GM12878 (cell line): ENCODE measurements at regions not wholly inside any gene's neighbourhood (a gene's known extent, or its start where the extent isn't known, plus 50 kb on each side); places are given as distances from the start of the nearest gene placed in this dataset.

ENCODE experiments used
- ATAC-seq: fragments of 200-7000 bp; cut with Tn5 transposase; 3 replicates; pipeline ENCODE4 v1.9.1; 2020; ENCODE audit warnings: mild to moderate bottlenecking, moderate library complexity
- BruUV-seq: library from RNA; stranded (reverse); fragments of 400-500 nt; replicated peaks from 2 replicates; lab custom pipeline; 2021; lab: Mats Ljungman, UMichigan
- CTCF ChIA-PET: fragments of 300-600 bp; sonication (Branson Sonifier 250); formaldehyde crosslinking; extraction: SDS; loops from one replicate; lab custom pipeline; 2021; ENCODE audit warnings: inconsistent platforms; lab: Yijun Ruan, JAX
- POLR2A ChIA-PET: fragments of 350-600 bp; formaldehyde crosslinking; extraction: SDS; loops from one replicate; lab custom pipeline; 2021; ENCODE audit warnings: inconsistent platforms; lab: Charles Lee
- RAD21 ChIA-PET: fragments of 300-600 bp; sonication (Branson Sonifier 250); formaldehyde crosslinking; loops from one replicate; lab custom pipeline; 2023; ENCODE audit warnings: antibody characterized with exemption; ENCODE audit not compliant: unreplicated experiment; lab: Charles Lee
- SMC1A ChIA-PET: fragments of 300-600 bp; sonication (Branson Sonifier 250); formaldehyde crosslinking; loops from one replicate; lab custom pipeline; 2023; ENCODE audit not compliant: unreplicated experiment, uncharacterized antibody; lab: Charles Lee
- DNase-seq: peaks from one replicate; pipeline ENCODE4 v3.0.0-alpha.2; 2011; ENCODE audit warnings: low read depth, low spot score
- FAIRE-seq: peaks from 3 replicates; lab custom pipeline; 2011; peaks lifted over from hg19 to GRCh38; lab: Jason Lieb, UNC
- H2AFZ ChIP-seq: 2 replicates; pipeline ENCODE4 v1.6.0; 2011; ENCODE audit warnings: low read depth, low read length, control low read depth; ENCODE audit not compliant: control insufficient read depth
- H3K27ac ChIP-seq: 2 replicates; pipeline ENCODE4 v1.5.1; 2011; ENCODE audit warnings: control low read depth; ENCODE audit not compliant: control insufficient read depth, insufficient read depth
- H3K27me3 ChIP-seq, 2 experiments: replicated peaks in 1 of 2; 2 replicates each; pipeline versions ENCODE4 v1.6.0 to v1.6.1; 2011; ENCODE audit warnings: low read length in 1 of 2; ENCODE audit not compliant: control insufficient read depth in 2 of 2, insufficient read depth in 2 of 2
- H3K36me3 ChIP-seq, 2 experiments: 2 replicates each; pipeline ENCODE4 v1.5.1; 2011; ENCODE audit warnings: low read length in 1 of 2; ENCODE audit not compliant: control insufficient read depth in 2 of 2, insufficient read depth in 2 of 2
- H3K4me1 ChIP-seq: 2 replicates; pipeline ENCODE4 v1.6.1; 2011; ENCODE audit warnings: mild to moderate bottlenecking, low read length, moderate library complexity, mixed read lengths; ENCODE audit not compliant: control insufficient read depth, insufficient read depth
- H3K4me2 ChIP-seq: 2 replicates; pipeline ENCODE4 v1.6.0; 2011; ENCODE audit warnings: control low read depth; ENCODE audit not compliant: control insufficient read depth, insufficient read depth
- H3K4me3 ChIP-seq: fragments of 200-600 bp; sonication (generic); 2 replicates; pipeline ENCODE4 v1.5.1; 2016
- H3K79me2 ChIP-seq: 2 replicates; pipeline ENCODE4 v1.6.0; 2011; ENCODE audit warnings: low read length; ENCODE audit not compliant: control insufficient read depth, insufficient read depth
- H3K9ac ChIP-seq: 2 replicates; pipeline ENCODE4 v1.8.0; 2011; ENCODE audit warnings: low read length, control low read depth, mixed read lengths; ENCODE audit not compliant: control insufficient read depth, insufficient read depth
- H3K9me3 ChIP-seq: replicated peaks from 3 replicates; pipeline ENCODE4 v1.5.1; 2011; ENCODE audit warnings: mild to moderate bottlenecking, low read length; ENCODE audit not compliant: control insufficient read depth, insufficient read depth
- H4K20me1 ChIP-seq: 2 replicates; pipeline ENCODE4 v1.6.0; 2011; ENCODE audit not compliant: control insufficient read depth, insufficient read depth
- CREM ChIP-seq: IDR thresholded peaks from 2 replicates; pipeline ENCODE4 v1.6.1; 2014; ENCODE audit warnings: antibody characterized with exemption, low read depth
- EED ChIP-seq: sonication (generic); IDR thresholded peaks from 2 replicates; pipeline ENCODE4 v1.6.1; 2016; ENCODE audit warnings: antibody characterized with exemption, low read depth
- ETV6 ChIP-seq, 2 experiments: fragments of 450-650 bp in 1 of 2; IDR thresholded peaks in 1 of 2; conservative IDR thresholded peaks in 1 of 2; 2 replicates each; pipeline ENCODE4 v1.6.1; 2014; ENCODE audit warnings: antibody characterized with exemption in 1 of 2, borderline replicate concordance in 1 of 2, low read depth in 1 of 2, mild to moderate bottlenecking in 1 of 2, moderate library complexity in 1 of 2
- KLF5 ChIP-seq: fragments of 450-650 bp; IDR thresholded peaks from 2 replicates; pipeline ENCODE4 v1.6.1; 2014; ENCODE audit warnings: mild to moderate bottlenecking; ENCODE audit not compliant: partially characterized antibody
- SMARCA5 ChIP-seq: fragments of 450-650 bp; IDR thresholded peaks from 2 replicates; pipeline ENCODE4 v1.6.1; 2017; ENCODE audit warnings: mild to moderate bottlenecking
- SP1 ChIP-seq: IDR thresholded peaks from one replicate; pipeline ENCODE4 v1.6.1; 2011; ENCODE audit warnings: low read depth, low read length
- SUZ12 ChIP-seq: fragments of 200-600 bp; sonication (generic); IDR thresholded peaks from one replicate; pipeline ENCODE4 v1.6.1; 2018; ENCODE audit warnings: antibody characterized with exemption, mild to moderate bottlenecking; ENCODE audit not compliant: unreplicated experiment
- WRNIP1 ChIP-seq: IDR thresholded peaks from 2 replicates; pipeline ENCODE4 v1.6.1; 2011; ENCODE audit warnings: low read depth, low read length, improper control_type of control experiment, borderline replicate concordance
- YY1 ChIP-seq: IDR thresholded peaks from 2 replicates; pipeline ENCODE4 v1.6.1; 2011; ENCODE audit warnings: low read depth, mild to moderate bottlenecking, low read length
- WGBS: methylation state at CpG from one replicate; pipeline ENCODE4 v1.1.6; 2016; ENCODE audit warnings: low lambda C conversion rate; ENCODE audit not compliant: insufficient replicate concordance, insufficient coverage; ENCODE audit errors: missing lambda C conversion rate; 5-methylcytosine and 5-hydroxymethylcytosine counted together
- in situ Hi-C: fragments of 300-500 bp; cut with MboI; formaldehyde crosslinking; loops from 9 replicates; pipeline ENCODE4 v1.14.3; 2018; ENCODE audit warnings: mixed read lengths
- intact Hi-C: fragments of 100-400 bp; cut with micrococcal nuclease; formaldehyde crosslinking; loops from one replicate; pipeline ENCODE4 v1.14.2; 2022; ENCODE audit not compliant: unreplicated experiment
- TF ChIP-seq, protein P1 (sequence below): IDR thresholded peaks from 2 replicates; pipeline ENCODE4 v1.6.1; 2011; ENCODE audit warnings: mild to moderate bottlenecking, low read depth, low read length, moderate library complexity; ENCODE audit not compliant: insufficient replicate concordance

DNA sequence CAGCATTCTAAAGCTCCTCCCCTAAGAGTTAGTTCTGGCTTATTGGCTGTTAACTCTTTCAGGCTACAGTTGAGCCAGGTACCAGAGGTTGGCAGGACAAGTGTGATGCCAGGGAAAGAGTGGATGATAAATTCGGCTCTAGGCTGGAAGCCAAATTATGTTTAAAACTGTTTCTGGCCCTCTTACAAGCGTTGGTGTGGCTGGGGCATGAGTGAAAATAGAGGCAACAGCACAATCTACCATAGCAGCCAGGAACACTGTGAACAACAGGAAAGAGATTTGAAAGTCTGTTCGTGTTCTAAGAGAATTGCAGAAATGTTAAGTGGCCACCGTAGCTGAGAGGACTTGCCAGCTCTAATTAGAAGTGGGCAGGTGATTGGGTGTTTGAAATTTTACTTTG lies 84.2 kb downstream of the CDC7 start (continued):
- TF ChIP-seq SUZ12: no peak
- no peak for TF ChIP-seq SMARCA5
- no peak for TF ChIP-seq SP1

DNA sequence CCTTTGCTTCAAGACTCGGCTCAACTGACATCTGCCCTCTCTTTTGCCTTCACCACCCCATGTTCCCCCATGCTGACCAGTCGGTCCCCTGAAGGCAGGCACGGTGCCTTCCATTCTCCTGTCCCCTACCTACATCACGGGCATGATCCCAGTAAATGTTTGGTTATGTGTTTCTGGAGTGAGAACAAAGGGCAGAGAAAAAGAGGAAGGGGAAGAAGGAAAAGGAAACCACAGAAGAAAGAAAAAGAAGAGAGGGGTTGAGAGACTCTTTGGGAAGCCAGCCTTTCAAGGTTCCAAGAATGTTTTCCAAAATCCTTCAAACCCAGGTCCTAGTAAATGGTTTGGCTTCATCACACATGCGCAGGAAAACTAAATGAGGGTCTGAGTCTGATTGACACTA lies 84.9 kb downstream of the CDC7 start:
- no peaks in the 10 kb centered on the region for H3K9me3 ChIP-seq
- TF ChIP-seq YY1 (no peak), ETV6 (conservative IDR thresholded peaks at IDR 0.05 in 1 of 2, IDR thresholded peaks at IDR 0.05 in 1 of 2; ENCODE audit: borderline replicate concordance in 1 of 2, low read depth in 1 of 2) (no peak), KLF5 (no peak), CREM (no peak), EED (no peak), WRNIP1 (no peak)
- TF ChIP-seq, protein P1, sequence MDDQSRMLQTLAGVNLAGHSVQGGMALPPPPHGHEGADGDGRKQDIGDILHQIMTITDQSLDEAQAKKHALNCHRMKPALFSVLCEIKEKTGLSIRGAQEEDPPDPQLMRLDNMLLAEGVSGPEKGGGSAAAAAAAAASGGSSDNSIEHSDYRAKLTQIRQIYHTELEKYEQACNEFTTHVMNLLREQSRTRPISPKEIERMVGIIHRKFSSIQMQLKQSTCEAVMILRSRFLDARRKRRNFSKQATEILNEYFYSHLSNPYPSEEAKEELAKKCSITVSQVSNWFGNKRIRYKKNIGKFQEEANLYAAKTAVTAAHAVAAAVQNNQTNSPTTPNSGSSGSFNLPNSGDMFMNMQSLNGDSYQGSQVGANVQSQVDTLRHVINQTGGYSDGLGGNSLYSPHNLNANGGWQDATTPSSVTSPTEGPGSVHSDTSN: no peak
- TF ChIP-seq, all 136 proteins: peak for 0
- DNase-seq (no peak), ATAC-seq (no peak), FAIRE-seq (no peak)
- RAD21 ChIA-PET: no interaction called here
- Histone ChIP-seq H3K79me2 (no peaks in the 10 kb centered on the region), H3K4me1 (no peaks in the 10 kb centered on the region), H3K36me3 (no peaks in the 10 kb centered on the region), H2AFZ (no peak overlapping the region), H3K4me2 (no peak overlapping the region), H3K9ac (no peak overlapping the region), H4K20me1 (no peaks in the 10 kb centered on the region), H3K27me3 (no peaks in the 10 kb centered on the region), H3K4me3 (no peak overlapping the region), H3K27ac (no peak overlapping the region)
- WGBS: 13% methylated on average over 5 of the region's 5 CpGs
- CTCF ChIA-PET: no interaction called here
- intact Hi-C loops (no loop called here), in situ Hi-C loops (no loop called here)
- SMC1A ChIA-PET: interaction anchor here (0.6 kb wide), 1 partner anchor 219 kb away, joined by 3 read pairs; no protein-coding TSS in a partner anchor
- POLR2A ChIA-PET: no interaction called here
- BruUV-seq: no TSS peak
